ENCODE measurements at regions not wholly inside any gene's neighbourhood (a gene's known extent, or its start where the extent isn't known, plus 50 kb on each side); places are given as distances from the start of the nearest gene placed in this dataset.

- no peaks in the 10 kb centered on the region for H3K36me3 ChIP-seq
- no peak overlapping the region for H3K27ac ChIP-seq (replicated peaks in 1 of 4)
- no peaks in the 10 kb centered on the region for H3K4me1 ChIP-seq
- H3K27me3 ChIP-seq = no peaks in the 10 kb centered on the region
- H3K4me3 ChIP-seq = no peak overlapping the region
- no peaks in the 10 kb centered on the region for H3K9me3 ChIP-seq
- intact Hi-C loops (cut with DNase I) = no loop called here
- TF ChIP-seq POLR2AphosphoS5 (IDR thresholded peaks at IDR 0.05) (no peak), EP300 (IDR thresholded peaks at IDR 0.05) (no peak), CTCF (IDR thresholded peaks at IDR 0.05) (no peak), POLR2A (IDR thresholded peaks at IDR 0.05; ENCODE audit: low read depth) (no peak)
- DNase-seq (ENCODE audit: extremely low spot score) = no peak
Observed at GRCh38 chr2:226330206-226330605, 469.4 kb downstream of the IRS1 start.

GRCh38 chr2:226329180-226329579 lies 470.4 kb downstream of the IRS1 start:
- no peaks in the 10 kb centered on the region for H3K36me3 ChIP-seq

GRCh38 chr2:226327830-226328229 lies 471.8 kb downstream of the IRS1 start:
- H3K27ac ChIP-seq (replicated peaks in 1 of 4) = no peak overlapping the region
- intact Hi-C loops (cut with DNase I) = no loop called here
- H3K4me3 ChIP-seq = no peak overlapping the region
- H3K4me1 ChIP-seq = no peaks in the 10 kb centered on the region
- WGBS = 92% methylated on average over 4 of the region's 4 CpGs
- H3K36me3 ChIP-seq = no peaks in the 10 kb centered on the region
- no peaks in the 10 kb centered on the region for H3K9me3 ChIP-seq
- no peak for DNase-seq (ENCODE audit: extremely low spot score)
- H3K27me3 ChIP-seq = no peaks in the 10 kb centered on the region
- no peak for TF ChIP-seq POLR2AphosphoS5 (IDR thresholded peaks at IDR 0.05)
- no peak for TF ChIP-seq CTCF (IDR thresholded peaks at IDR 0.05)
- no peak for TF ChIP-seq EP300 (IDR thresholded peaks at IDR 0.05)
- no peak for TF ChIP-seq POLR2A (IDR thresholded peaks at IDR 0.05; ENCODE audit: low read depth)

More at GRCh38 chr2:226329180-226329579, 470.4 kb downstream of the IRS1 start:
- no peak for DNase-seq (ENCODE audit: extremely low spot score)
- TF ChIP-seq CTCF (IDR thresholded peaks at IDR 0.05) (no peak), POLR2A (IDR thresholded peaks at IDR 0.05; ENCODE audit: low read depth) (no peak), POLR2AphosphoS5 (IDR thresholded peaks at IDR 0.05) (no peak), EP300 (IDR thresholded peaks at IDR 0.05) (no peak)
- WGBS = 100% methylated on average over 1 of the region's 4 CpGs
- H3K9me3 ChIP-seq = no peaks in the 10 kb centered on the region
- no peak overlapping the region for H3K4me3 ChIP-seq
- intact Hi-C loops (cut with DNase I) = no loop called here
- no peaks in the 10 kb centered on the region for H3K4me1 ChIP-seq
- H3K27me3 ChIP-seq = no peaks in the 10 kb centered on the region
- no peak overlapping the region for H3K27ac ChIP-seq (replicated peaks in 1 of 4)

- TF ChIP-seq POLR2AphosphoS5 (IDR thresholded peaks at IDR 0.05) = no peak
- TF ChIP-seq POLR2A (IDR thresholded peaks at IDR 0.05; ENCODE audit: low read depth) = no peak
- TF ChIP-seq EP300 (IDR thresholded peaks at IDR 0.05) = no peak
- TF ChIP-seq CTCF (IDR thresholded peaks at IDR 0.05) = no peak
- H3K27me3 ChIP-seq = no peaks in the 10 kb centered on the region
- H3K4me3 ChIP-seq = no peak overlapping the region
- no peak for DNase-seq (ENCODE audit: extremely low spot score)
- no peaks in the 10 kb centered on the region for H3K4me1 ChIP-seq
- H3K27ac ChIP-seq (replicated peaks in 1 of 4) = no peak overlapping the region
- intact Hi-C loops (cut with DNase I) = no loop called here
- H3K36me3 ChIP-seq = no peaks in the 10 kb centered on the region
- no peaks in the 10 kb centered on the region for H3K9me3 ChIP-seq
Observed at GRCh38 chr2:226325526-226325925, 474.1 kb downstream of the IRS1 start.

Data from esophagus muscularis mucosa (tissue), 4 donors.